Astrocyte (in vitro differentiated cells and primary cell): ENCODE measurements at regions not wholly inside any gene's neighbourhood (a gene's known extent, or its start where the extent isn't known, plus 50 kb on each side); places are given as distances from the start of the nearest gene placed in this dataset.

Experiments used
- CTCF ChIP-seq: IDR thresholded peaks from 2 replicates; pipeline ENCODE4 v1.5.1; 2011; ENCODE audit warnings: low read depth, mild to moderate bottlenecking, inconsistent platforms, low read length, moderate library complexity; ENCODE audit not compliant: insufficient read depth
- EZH2 ChIP-seq: IDR thresholded peaks from 2 replicates; pipeline ENCODE4 v1.6.1; 2012; ENCODE audit warnings: mild to moderate bottlenecking, low read length, inconsistent platforms; ENCODE audit not compliant: insufficient read depth

- TF ChIP-seq CTCF = no peak
- no peak for TF ChIP-seq EZH2
These were observed 84.5 kb upstream of the GRIK3 start for GRCh38 chr1:37118790-37119189.
